ENCODE measurements at regions not wholly inside any gene's neighbourhood (a gene's known extent, or its start where the extent isn't known, plus 50 kb on each side); places are given as distances from the start of the nearest gene placed in this dataset.

GRCh38 chr17:77665833-77666232 is 292.7 kb upstream of the TNRC6C start:
- no peak overlapping the region for H3K27ac ChIP-seq
- ChIA-PET POLR2A (ENCODE audit: low non-redundant PET) (no interaction called here), CTCF (interaction anchor here (0.6 kb wide), 2 partner anchors 123 to 541 kb away, joined by 3 read pairs; no protein-coding TSS in a partner anchor)
- no peak for DNase-seq (ENCODE audit: low spot score)
- TF ChIP-seq, protein P1, sequence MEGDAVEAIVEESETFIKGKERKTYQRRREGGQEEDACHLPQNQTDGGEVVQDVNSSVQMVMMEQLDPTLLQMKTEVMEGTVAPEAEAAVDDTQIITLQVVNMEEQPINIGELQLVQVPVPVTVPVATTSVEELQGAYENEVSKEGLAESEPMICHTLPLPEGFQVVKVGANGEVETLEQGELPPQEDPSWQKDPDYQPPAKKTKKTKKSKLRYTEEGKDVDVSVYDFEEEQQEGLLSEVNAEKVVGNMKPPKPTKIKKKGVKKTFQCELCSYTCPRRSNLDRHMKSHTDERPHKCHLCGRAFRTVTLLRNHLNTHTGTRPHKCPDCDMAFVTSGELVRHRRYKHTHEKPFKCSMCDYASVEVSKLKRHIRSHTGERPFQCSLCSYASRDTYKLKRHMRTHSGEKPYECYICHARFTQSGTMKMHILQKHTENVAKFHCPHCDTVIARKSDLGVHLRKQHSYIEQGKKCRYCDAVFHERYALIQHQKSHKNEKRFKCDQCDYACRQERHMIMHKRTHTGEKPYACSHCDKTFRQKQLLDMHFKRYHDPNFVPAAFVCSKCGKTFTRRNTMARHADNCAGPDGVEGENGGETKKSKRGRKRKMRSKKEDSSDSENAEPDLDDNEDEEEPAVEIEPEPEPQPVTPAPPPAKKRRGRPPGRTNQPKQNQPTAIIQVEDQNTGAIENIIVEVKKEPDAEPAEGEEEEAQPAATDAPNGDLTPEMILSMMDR (conservative IDR thresholded peaks at IDR 0.05; ENCODE audit: low read depth) = no peak

- DNase-seq (ENCODE audit: low spot score) = no peak
- ChIA-PET CTCF (no interaction called here), POLR2A (ENCODE audit: low non-redundant PET) (no interaction called here)
Measured at GRCh38 chr17:77666462-77666861, 292.0 kb upstream of the TNRC6C start.

DNA sequence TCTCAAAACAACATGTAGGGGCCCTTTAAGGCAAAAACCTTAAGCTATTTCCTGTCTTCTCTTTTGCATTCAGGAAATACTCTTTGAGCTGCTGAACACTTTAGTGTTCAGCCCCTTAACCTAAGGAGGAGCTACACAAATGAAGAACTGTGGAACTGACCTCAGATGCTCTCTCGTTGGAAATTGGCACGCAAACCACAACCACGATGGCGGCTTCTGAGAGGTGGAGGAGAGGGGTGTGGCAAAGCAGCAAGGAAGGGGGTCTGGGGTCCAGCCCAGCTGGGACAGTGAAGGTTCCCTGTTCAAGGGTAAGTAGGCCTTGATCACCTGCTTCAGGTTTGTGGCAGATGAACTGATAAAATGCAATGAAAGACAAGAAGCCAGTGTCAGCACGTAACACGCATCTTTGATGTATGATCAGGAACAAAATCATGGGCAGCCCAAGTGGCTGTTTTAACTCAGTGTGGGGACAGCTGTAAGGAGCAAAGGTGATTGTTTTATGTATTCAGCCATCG is 291.6 kb upstream of the TNRC6C start:
- ChIA-PET CTCF (no interaction called here), POLR2A (ENCODE audit: low non-redundant PET) (no interaction called here)
- TF ChIP-seq, protein P1 (conservative IDR thresholded peaks at IDR 0.05; ENCODE audit: low read depth) = no peak
- DNase-seq (ENCODE audit: low spot score) = no peak
- no peak overlapping the region for H3K27ac ChIP-seq

More at GRCh38 chr17:77666462-77666861, 292.0 kb upstream of the TNRC6C start:
- TF ChIP-seq, protein P1 (conservative IDR thresholded peaks at IDR 0.05; ENCODE audit: low read depth) = no peak
- H3K27ac ChIP-seq = no peak overlapping the region

- POLR2A ChIA-PET (ENCODE audit: low non-redundant PET) = no interaction called here
- H3K27ac ChIP-seq = no peak overlapping the region
- TF ChIP-seq, protein P1 (conservative IDR thresholded peaks at IDR 0.05; ENCODE audit: low read depth) = no peak
- CTCF ChIA-PET = no interaction called here
- no peak for DNase-seq (ENCODE audit: low spot score)
Measured at GRCh38 chr17:77667478-77667877, 291.0 kb upstream of the TNRC6C start.

DNA sequence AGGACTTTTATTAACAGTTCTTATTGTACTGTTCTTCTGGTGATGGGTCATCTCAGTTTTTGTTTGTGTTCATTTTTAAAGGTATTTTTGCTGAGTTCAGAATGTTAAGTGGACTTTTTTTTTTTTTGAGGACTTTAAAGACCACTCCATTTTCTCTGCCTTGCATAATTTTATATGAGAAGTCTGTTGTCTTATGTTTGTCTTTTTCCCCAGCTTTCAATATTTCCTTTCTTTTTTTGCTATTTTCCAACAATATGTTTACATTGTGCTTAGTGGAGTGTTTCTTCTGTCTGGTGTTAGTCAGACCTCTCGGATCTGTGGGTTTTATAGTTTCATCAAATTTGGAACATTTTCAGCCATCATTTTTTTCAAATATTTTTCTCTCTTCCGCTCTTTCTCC is 290.0 kb upstream of the TNRC6C start:
- DNase-seq (ENCODE audit: low spot score) = no peak
- TF ChIP-seq, protein P1 (conservative IDR thresholded peaks at IDR 0.05; ENCODE audit: low read depth) = no peak
- ChIA-PET CTCF (no interaction called here), POLR2A (ENCODE audit: low non-redundant PET) (no interaction called here)
- H3K27ac ChIP-seq = no peak overlapping the region

- CTCF ChIA-PET = interaction anchor here (0.7 kb wide), 1 partner anchor 175 kb away, joined by 3 read pairs; no protein-coding TSS in a partner anchor
- no peak overlapping the region for H3K27ac ChIP-seq
- TF ChIP-seq, protein P1 (conservative IDR thresholded peaks at IDR 0.05; ENCODE audit: low read depth) = no peak
- POLR2A ChIA-PET (ENCODE audit: low non-redundant PET) = no interaction called here
- DNase-seq (ENCODE audit: low spot score) = peak; percentile 15
Measured at GRCh38 chr17:77670173-77670572, 288.3 kb upstream of the TNRC6C start.
